ENCODE measurements at regions not wholly inside any gene's neighbourhood (a gene's known extent, or its start where the extent isn't known, plus 50 kb on each side); places are given as distances from the start of the nearest gene placed in this dataset.
"Not testable (repeated sequence)": the region's sequence is repeated elsewhere in the genome, so short reads cannot be mapped to it uniquely, and the experiment has no call there.

DNA sequence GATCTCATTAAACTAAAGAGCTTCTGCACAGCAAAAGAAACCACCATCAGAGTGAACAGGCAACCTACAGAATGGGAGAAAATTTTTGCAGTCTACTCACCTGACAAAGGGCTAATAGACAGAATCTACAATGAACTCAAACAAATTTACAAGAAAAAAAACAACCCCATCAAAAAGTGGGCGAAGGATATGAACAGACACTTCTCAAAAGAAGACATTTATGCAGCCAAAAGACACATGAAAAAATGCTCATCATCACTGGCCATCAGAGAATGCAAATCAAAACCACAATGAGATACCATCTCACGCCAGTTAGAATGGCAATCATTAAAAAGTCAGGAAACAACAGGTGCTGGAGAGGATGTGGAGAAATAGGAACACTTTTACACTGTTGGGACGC lies 67.6 kb upstream of the PDPR start:
- not testable (repeated sequence) for TF ChIP-seq POLR2A, TAF1, SPI1, POU2F2, POLR2AphosphoS5 (IDR thresholded peaks at IDR 0.05; ENCODE audit: low read depth, low read length)
